LoVo (cell line): ENCODE measurements at regions not wholly inside any gene's neighbourhood (a gene's known extent, or its start where the extent isn't known, plus 50 kb on each side); places are given as distances from the start of the nearest gene placed in this dataset.
"Not testable (repeated sequence)": the region's sequence is repeated elsewhere in the genome, so short reads cannot be mapped to it uniquely, and the experiment has no call there.

Experiments used
- DNase-seq: peaks from one replicate; pipeline ENCODE4 v3.0.0-alpha.2; 2016; ENCODE audit warnings: low spot score

- no peak for DNase-seq
These were observed 386.8 kb upstream of the CHD1 start for GRCh38 chr5:99315413-99316183.

- DNase-seq, result no peak
These were observed 385.9 kb upstream of the CHD1 start for GRCh38 chr5:99314721-99315120.

DNA sequence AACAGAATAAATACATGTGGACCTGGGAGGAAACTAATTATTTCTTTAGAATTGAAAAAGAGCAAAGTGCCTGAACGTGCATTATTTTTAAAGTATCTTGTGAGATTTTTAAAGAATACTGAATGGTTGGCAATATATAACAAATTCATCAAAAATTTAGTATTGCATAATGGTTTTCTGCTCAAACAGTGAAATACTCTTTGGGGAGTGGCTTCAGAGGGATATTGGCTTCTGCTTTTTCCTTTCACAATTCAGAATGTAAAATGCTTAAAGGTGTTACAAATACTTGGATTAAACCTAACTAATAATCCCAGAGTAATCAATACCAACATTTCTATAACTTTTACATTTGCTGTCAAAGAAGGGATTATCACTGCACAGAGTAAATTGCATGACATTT, 379.3 kb upstream of the CHD1 start:
- DNase-seq, result no peak

DNA sequence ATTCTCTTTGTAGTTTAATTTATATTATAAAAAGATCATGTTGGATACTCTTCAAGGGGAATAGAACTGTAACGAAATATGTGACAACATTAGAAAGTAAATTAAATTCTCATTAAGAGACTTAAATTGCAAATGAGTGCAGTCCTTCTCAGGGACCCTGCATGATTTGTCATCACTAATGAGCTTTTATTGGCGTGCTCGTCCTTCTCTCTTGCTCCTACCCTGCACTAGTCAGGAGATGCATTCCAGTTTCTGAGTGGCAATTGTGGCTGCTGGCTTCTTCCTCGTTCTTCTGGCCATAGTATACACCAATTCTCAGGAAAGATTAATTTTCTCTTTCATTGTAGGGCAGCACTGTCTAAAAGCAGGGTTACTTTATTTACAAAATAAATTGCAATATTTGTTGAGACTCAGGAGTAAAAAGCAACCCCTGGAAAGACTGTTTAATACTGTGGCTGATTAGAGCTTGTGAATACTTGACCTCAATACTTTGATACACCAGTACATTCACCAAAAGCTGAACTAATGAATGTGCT, 376.3 kb upstream of the CHD1 start:
- DNase-seq, result no peak

- no peak for DNase-seq
These were observed 356.8 kb upstream of the CHD1 start for GRCh38 chr5:99285606-99286005.

- no peak for DNase-seq
These were observed 346.3 kb upstream of the CHD1 start for GRCh38 chr5:99275128-99275527.

DNA sequence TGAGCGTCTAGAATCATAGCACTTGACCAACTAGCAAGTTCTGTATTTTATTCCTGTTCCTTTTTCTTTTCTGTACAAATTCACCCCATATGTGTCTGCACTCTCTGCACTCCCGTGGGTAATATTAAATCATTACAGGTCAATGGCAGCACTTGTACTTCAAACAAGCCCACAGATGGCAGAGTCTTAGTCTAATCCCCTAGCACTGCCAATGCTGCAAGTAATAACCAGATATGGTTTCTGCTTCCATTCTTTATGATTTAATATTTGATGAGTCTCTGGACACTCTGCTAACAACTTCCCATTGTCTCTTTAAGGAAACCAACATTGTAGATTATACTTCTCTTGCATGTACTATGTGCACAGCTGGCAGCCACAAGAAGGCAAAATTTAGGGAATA, 343.8 kb upstream of the CHD1 start:
- DNase-seq, result no peak

DNA sequence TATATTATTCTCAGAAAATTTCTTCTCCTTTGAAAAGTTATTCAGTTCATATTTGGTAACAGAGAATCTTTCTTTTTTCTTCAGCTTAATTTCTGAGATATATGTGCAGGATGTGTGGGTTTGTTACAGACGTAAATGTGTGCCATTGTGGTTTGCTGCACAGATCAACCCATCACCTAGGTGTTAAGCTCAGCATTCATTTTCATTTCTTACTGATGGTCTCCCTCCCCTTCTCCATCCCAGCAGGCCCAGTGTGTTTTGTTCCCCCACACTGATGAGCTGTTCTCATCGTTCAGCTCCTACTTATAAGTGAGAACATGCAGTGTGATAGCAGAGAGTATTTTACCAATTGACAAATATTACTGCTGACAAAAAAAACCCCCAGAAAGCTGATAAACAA, 330.0 kb upstream of the CHD1 start:
- DNase-seq, result no peak

DNA sequence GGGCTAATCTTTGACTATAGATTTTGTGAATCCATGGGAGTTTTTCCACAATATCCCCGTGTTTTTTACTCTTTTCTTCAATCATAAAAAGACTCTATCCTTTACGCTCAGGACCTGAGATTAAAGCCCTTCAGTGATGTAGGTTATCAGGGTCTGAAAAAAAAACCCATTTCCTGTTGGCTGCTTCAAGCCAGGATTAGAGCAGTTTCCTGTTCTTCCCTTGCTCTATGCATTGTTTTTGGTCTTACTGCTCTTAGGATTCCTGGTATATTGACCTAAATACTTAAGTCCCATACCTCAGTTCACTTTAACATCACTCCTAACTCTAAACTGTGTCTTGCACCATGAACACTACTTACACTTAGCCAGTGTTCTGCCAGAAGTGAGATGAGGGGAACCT, 319.3 kb upstream of the CHD1 start:
- DNase-seq, result no peak

DNA sequence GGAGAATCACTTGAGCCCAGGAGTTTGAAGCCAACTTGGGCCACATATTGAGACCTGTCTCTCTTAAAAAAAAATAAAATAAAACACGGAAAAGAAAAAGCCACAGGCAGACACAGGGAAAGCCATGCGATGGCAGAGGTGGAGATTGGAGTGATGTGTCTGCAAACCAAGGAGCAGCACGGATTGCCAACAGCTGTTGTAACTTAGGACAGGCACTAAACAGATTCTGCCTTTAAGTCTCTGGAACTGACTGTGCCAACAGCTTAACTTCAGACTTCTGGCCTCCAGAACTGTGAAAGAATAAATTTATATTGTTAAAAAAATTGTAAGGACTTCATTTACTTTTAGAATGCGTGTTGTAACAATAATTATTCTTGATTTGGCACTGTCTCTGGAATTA, 318.5 kb upstream of the CHD1 start:
- DNase-seq, result no peak

DNA sequence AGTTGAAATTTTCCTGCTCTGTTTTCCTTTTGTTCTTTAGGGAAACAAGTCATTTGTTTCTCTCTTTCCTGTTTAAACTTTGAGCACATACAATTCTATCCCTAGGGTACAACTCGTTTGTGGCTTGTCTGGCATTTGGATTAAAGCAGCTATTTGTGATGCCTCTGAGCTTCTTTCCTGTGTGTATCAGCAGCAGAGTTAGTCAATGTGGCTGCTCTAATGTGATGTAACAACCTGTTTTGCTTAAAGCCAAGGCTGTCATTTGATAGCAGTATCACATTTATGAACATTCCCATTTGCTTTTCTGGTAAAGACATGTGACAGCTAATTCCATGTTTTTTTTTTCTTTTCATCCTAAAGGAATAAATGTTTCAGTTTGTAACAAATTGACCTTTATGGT, 314.3 kb upstream of the CHD1 start:
- no peak for DNase-seq

DNA sequence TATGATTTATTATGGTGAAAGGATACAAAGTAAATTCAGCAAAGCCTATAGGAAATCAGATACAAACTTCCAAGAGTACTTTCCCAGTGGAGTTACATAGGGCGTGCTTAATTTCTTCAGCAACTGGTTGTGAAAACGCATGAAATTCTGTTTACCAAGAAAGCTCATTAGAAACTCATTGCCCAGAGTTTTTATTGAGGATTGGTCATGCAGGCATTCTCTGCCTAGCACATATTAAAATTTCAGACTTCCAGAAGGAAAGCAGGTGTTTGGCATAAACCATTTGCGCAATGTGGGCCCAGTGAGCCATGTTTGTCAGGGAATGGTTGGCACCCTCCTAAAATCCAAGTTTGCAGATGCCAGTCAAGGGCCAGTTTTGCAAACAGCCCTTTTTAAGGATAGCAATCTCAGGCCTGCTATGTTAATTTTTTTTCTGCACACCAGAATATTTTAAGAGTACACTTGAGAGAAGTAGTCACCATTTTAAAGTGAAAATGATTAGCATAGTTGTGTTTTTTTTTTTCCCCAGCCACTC, 311.1 kb upstream of the CHD1 start:
- no peak for DNase-seq

GRCh38 chr5:99191206-99191745, 262.5 kb upstream of the CHD1 start:
- no peak for DNase-seq

GRCh38 chr5:99187611-99188010, 258.8 kb upstream of the CHD1 start:
- no peak for DNase-seq

- no peak for DNase-seq
These were observed 250.4 kb upstream of the CHD1 start for GRCh38 chr5:99179206-99179605.

DNA sequence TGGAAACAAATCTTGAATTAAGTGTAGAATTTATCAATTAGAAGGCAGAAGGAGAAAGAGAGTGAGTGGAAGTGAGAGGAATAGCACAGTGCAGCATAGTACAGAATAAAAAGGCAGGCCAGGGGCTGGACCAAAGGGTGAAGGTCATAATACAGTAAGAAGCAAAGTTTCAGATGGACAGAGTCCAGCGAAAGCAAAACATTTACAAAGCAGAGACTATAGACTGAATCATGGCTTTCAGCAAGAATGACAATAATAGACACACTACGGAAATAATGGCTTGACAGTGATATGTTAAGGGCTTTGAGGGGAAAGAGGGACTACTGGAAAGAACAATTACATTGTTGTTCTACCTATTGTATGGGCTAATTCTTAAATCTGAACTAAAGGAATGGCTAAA, 249.0 kb upstream of the CHD1 start:
- DNase-seq, result no peak

GRCh38 chr5:99176186-99176585, 247.4 kb upstream of the CHD1 start:
- no peak for DNase-seq

GRCh38 chr5:99169309-99169708, 240.5 kb upstream of the CHD1 start:
- no peak for DNase-seq

- not testable (repeated sequence) for DNase-seq
These were observed 232.7 kb upstream of the CHD1 start for GRCh38 chr5:99161538-99161937.

DNA sequence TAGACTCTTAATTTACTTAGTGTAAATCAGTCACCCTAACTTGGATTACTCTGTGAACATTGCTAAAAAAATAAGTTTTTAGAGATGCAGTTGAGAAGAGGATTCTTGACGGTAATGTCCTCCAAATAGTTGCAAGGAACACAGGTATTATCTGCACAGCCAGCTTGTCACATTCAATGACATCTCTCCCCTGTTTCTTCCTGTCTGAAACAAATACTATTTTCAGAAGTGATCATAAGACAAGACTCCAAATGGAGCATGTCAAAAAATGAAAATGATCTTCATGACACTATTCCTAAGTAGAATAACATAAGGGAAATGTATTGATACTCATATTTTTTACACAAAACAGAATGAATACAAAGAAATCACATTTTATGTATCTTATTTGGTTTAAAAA, 227.9 kb upstream of the CHD1 start:
- no peak for DNase-seq

DNA sequence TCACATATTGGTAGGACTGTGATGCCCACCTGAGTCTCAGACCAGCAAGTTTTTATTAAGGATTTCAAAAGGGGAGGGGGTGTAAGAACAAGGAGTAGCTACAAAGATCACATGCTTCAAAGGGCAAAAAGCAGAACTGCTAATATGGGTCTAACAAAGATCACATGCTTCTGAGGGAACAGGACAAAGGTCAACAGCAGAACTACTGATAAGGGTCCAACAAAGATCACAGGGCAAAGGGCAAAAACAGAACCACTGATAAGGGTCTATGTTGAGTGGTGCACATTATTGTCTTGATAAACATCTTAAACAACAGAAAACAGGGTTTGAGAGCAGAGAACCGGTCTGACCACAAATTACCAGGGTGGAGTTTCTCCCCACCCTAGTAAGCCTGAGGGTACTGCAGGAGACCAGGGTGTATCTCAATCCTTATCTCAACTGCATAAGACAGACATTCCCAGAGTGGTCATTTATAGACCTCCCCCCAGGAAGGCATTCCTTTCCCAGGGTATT, 214.5 kb upstream of the CHD1 start:
- not testable (repeated sequence) for DNase-seq

GRCh38 chr5:99141534-99142128, 212.8 kb upstream of the CHD1 start:
- no peak for DNase-seq

DNA sequence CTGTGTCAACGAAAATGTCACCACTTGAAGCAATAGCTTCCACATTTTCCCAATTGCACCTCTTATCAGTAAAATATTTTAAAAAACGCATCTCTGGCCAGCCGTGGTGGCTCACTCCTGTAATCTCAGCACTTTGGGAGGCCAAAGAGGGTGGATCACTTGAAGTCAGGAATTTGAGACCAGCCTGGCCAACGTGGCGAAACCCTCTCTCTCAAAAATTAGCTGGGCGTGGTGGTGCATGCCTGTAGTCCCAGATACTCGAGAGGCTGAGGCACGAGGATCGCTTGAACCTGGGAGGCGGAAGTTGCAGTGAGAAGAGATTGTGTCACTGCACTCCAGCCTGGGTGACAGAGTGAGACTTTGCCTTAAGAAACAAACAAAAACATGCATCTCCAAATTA, 210.1 kb upstream of the CHD1 start:
- DNase-seq, result no peak
